WI38 (cell line): ENCODE measurements at regions not wholly inside any gene's neighbourhood (a gene's known extent, or its start where the extent isn't known, plus 50 kb on each side); places are given as distances from the start of the nearest gene placed in this dataset.

Source experiments
- H3K4me3 ChIP-seq: 2 replicates; pipeline ENCODE4 v1.5.1; 2011; ENCODE audit warnings: low read depth, mild to moderate bottlenecking, control low read depth, low read length
- TF ChIP-seq, protein P1 (sequence below): IDR thresholded peaks from 2 replicates; pipeline ENCODE4 v1.5.1; 2012; ENCODE audit warnings: low read depth, mild to moderate bottlenecking, control low read depth, low read length

- TF ChIP-seq, protein P1, sequence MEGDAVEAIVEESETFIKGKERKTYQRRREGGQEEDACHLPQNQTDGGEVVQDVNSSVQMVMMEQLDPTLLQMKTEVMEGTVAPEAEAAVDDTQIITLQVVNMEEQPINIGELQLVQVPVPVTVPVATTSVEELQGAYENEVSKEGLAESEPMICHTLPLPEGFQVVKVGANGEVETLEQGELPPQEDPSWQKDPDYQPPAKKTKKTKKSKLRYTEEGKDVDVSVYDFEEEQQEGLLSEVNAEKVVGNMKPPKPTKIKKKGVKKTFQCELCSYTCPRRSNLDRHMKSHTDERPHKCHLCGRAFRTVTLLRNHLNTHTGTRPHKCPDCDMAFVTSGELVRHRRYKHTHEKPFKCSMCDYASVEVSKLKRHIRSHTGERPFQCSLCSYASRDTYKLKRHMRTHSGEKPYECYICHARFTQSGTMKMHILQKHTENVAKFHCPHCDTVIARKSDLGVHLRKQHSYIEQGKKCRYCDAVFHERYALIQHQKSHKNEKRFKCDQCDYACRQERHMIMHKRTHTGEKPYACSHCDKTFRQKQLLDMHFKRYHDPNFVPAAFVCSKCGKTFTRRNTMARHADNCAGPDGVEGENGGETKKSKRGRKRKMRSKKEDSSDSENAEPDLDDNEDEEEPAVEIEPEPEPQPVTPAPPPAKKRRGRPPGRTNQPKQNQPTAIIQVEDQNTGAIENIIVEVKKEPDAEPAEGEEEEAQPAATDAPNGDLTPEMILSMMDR, result no peak
These were observed 231.3 kb upstream of the MAP3K7 start for GRCh38 chr6:90818163-90818562.

DNA sequence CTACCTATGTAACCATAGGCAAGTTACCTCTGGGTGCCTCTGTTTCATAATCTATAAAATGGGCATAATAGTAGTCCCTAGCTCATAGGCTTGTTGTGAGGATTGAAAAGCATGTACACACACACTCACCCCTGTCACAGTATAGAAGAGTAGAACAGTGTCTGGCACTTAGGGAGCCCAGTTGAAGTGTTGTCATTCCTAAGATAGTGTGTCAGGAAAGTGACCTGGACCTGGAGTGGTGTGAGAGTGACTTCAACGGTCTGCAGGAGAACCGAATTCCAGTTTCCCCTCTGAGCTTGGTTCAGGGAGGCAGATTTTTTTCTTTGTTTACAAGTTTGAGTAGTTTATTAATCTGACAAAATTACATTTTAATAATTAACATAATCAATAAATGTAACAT is 229.9 kb upstream of the MAP3K7 start:
- TF ChIP-seq, protein P1, result no peak
- H3K4me3 ChIP-seq, result no peak overlapping the region

More at GRCh38 chr6:90818163-90818562, 231.3 kb upstream of the MAP3K7 start:
- no peak overlapping the region for H3K4me3 ChIP-seq

GRCh38 chr6:90811596-90812226 is 224.8 kb upstream of the MAP3K7 start:
- no peak overlapping the region for H3K4me3 ChIP-seq
- TF ChIP-seq, protein P1, result no peak

DNA sequence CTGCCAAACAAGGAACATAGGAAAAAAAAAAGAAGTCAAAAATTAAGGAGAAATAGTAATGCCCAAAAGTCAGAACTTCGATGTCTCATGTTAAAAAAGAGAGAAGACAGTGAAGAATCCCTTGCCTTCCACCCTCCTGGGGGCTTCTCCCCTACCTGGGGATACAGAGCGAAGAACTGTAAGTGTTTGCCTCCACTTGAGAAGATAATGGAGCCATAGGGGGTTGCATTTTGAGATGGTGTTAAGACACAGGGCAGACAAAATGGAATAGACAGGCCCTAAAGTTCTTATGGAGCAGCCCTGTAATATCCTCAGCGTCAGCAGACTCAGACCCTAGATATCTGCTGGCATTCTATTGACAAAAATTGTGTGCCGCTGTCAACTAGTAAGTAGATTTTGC is 222.2 kb upstream of the MAP3K7 start:
- H3K4me3 ChIP-seq, result no peak overlapping the region
- TF ChIP-seq, protein P1, result no peak

- TF ChIP-seq, protein P1, result no peak
- H3K4me3 ChIP-seq, result no peak overlapping the region
These were observed 221.2 kb upstream of the MAP3K7 start for GRCh38 chr6:90807791-90808701.

GRCh38 chr6:90805619-90806155 is 218.8 kb upstream of the MAP3K7 start:
- H3K4me3 ChIP-seq, result no peak overlapping the region
- TF ChIP-seq, protein P1, result no peak

GRCh38 chr6:90803956-90804355 is 217.1 kb upstream of the MAP3K7 start:
- no peak overlapping the region for H3K4me3 ChIP-seq
- TF ChIP-seq, protein P1, result no peak
